Mononuclear cell (primary cell): ENCODE measurements at regions not wholly inside any gene's neighbourhood (a gene's known extent, or its start where the extent isn't known, plus 50 kb on each side); places are given as distances from the start of the nearest gene placed in this dataset.
"Not testable (repeated sequence)": the region's sequence is repeated elsewhere in the genome, so short reads cannot be mapped to it uniquely, and the experiment has no call there.

Experiments
- H3K27me3 ChIP-seq: 2 replicates; pipeline ENCODE4 v1.6.0; 2011; ENCODE audit warnings: low read length, control low read depth; ENCODE audit not compliant: insufficient read depth
- H3K4me1 ChIP-seq: 2 replicates; pipeline ENCODE4 v1.5.1; 2011; ENCODE audit warnings: mild to moderate bottlenecking, low read length, control low read depth; ENCODE audit not compliant: insufficient read depth
- H3K4me3 ChIP-seq: 2 replicates; pipeline ENCODE4 v1.5.1; 2011; ENCODE audit warnings: mild to moderate bottlenecking, low read length, moderate library complexity
- H3K9me3 ChIP-seq: 2 replicates; pipeline ENCODE4 v1.5.1; 2011; ENCODE audit warnings: low read depth, mild to moderate bottlenecking, control low read depth, low read length

DNA sequence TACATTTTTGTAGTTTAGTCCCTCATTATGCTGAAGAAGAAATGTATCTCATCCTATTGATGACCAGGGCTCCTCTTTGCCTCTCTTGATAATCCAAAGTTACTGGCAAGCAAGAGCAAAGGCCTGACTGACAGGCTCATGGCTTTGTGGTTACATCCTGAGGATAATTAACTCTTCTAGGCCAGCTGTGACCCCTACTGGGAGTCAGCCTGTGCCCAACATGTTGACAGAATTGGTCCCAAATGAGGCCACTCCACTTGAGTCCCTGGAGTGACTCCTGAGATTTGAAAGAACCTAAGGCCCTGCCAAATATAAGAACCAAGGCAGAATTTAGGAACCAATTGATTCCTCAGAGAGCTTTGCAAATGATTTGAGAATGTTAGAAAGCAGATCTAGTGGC lies 973.8 kb upstream of the CELF4 start:
- Histone ChIP-seq H3K9me3 (peaks cover under 1% of the 10 kb centered on the region), H3K27me3 (no peaks in the 10 kb centered on the region), H3K4me3 (no peak overlapping the region), H3K4me1 (no peaks in the 10 kb centered on the region)

DNA sequence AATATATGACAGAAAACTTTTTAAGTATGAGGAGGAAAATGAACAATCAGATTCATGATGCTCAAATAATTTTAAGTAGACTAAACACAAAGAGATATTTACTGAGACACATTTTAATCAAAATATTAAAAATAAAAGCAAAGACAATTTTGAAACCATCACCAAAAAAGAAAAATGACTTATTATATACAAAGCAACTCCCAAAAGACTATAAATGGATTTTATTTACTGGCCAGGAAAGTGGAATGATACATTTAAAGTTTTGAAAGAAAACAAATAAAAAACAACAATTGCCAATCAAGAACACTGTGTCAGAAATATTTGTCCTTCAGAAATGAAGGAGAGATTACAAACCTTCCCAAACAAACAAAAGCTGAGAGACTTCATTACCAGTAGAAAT lies 968.5 kb upstream of the CELF4 start:
- Histone ChIP-seq H3K4me1 (no peaks in the 10 kb centered on the region), H3K9me3 (peaks cover 9% of the 10 kb centered on the region), H3K27me3 (no peaks in the 10 kb centered on the region), H3K4me3 (no peak overlapping the region)

DNA sequence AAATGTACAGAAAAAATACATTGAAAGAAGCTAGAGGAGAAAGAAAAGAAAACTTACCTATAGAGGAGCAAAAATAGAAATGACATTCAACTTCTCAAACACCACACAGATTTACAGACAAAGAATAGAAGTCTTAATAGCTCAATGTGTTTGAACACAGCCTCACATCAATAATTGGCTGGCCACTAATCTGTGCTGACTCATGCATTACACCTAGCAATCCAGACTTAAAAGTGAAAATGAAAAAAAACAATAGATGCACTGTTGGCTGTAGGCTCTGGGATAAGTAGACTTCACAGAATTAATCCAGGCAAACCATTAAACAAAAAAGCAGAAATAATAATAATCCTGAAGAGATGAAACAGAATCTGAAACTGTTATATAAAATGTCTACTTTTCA lies 961.3 kb upstream of the CELF4 start:
- no peak overlapping the region for H3K4me3 ChIP-seq
- no peaks in the 10 kb centered on the region for H3K9me3 ChIP-seq
- no peaks in the 10 kb centered on the region for H3K27me3 ChIP-seq
- no peaks in the 10 kb centered on the region for H3K4me1 ChIP-seq

DNA sequence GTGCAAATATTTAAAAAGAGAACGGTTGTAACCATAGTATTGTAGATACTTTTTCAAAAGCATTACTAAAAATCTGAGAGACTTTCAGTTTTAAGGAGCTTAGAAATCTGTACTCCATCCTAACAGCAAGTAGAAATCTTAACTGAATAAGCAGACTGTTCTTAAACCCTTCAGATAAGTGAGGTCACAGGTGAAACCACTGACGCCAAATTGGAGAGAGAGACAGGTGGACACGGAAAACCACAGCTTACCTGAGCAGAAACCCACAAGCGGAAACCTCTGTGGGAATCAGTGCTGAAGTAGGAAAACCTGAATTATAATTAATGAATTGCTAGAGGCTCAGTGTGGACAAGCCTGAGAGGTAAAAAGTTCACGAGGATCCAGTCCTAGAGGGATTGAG lies 959.4 kb upstream of the CELF4 start:
- no peaks in the 10 kb centered on the region for H3K27me3 ChIP-seq
- H3K4me1 ChIP-seq, result no peaks in the 10 kb centered on the region
- no peaks in the 10 kb centered on the region for H3K9me3 ChIP-seq
- H3K4me3 ChIP-seq, result no peak overlapping the region

- no peaks in the 10 kb centered on the region for H3K9me3 ChIP-seq
- no peaks in the 10 kb centered on the region for H3K27me3 ChIP-seq
- no peak overlapping the region for H3K4me3 ChIP-seq
- H3K4me1 ChIP-seq, result no peaks in the 10 kb centered on the region
Measured at GRCh38 chr18:38520786-38521185, 955.2 kb upstream of the CELF4 start.

DNA sequence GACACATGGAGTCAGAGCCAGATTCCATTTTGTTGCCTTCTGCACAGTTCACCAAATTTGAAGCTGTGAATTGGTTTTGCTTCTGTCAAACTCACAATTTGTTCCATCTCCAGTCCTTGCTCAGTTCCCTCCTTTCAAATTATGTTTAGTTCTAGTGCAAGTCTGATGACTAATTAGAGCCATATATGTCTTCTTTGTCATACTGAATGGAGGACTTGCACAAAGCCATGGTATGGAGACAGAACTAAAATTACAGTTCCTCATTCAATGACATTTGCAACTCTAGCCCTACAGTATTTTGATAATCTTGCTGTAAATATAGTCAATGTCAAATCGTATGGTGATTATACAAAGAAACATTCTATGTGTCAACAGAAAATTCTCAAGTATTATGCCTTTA lies 936.9 kb upstream of the CELF4 start:
- no peaks in the 10 kb centered on the region for H3K4me1 ChIP-seq
- H3K9me3 ChIP-seq, result no peaks in the 10 kb centered on the region
- H3K4me3 ChIP-seq, result no peak overlapping the region
- no peaks in the 10 kb centered on the region for H3K27me3 ChIP-seq

DNA sequence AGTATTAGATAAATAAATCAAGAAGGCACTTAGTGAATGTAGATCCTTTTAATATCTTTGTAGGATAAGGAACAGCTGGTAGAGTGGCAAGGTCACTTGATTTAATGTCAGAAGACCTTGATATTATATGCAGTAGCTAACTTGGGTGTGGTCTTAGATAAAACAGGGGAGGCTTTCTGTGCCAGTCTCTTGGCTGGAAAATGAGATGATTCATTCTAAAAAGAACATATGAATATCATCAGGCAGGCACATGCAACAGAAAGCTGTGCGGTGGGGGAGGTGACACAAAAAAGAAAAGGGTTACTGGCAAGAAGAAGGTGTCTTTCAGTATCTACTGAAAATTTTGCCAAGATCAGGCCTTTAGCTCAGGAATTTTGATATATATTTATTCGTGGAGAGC lies 931.7 kb upstream of the CELF4 start:
- H3K27me3 ChIP-seq, result no peaks in the 10 kb centered on the region
- H3K9me3 ChIP-seq, result no peaks in the 10 kb centered on the region
- no peak overlapping the region for H3K4me3 ChIP-seq
- no peaks in the 10 kb centered on the region for H3K4me1 ChIP-seq

DNA sequence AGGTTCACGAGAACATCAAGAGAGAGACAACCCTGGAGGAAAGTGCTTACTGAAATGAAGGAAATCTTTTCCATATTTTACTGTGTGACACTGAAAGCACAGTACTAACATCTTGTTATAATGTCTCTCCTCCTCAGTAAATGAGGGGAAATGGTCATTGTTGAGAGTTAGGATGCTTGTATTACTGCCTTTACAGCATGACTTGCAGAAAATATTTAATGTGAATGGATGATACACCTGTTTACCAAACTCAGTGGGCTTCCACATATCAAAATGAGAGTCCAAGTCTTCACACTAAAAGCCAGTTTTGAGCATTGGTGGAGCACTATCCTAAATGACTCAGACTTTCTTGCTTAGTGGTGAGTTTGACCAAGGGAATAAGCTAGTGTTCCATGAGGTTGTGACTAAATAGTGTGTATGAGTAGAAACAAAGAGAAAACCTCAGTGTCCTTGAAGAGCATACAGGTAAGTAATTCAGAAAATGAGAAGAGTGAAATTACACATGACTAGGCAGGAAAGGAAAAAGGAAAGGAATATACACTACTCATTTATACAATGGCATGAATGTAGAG lies 930.7 kb upstream of the CELF4 start:
- H3K9me3 ChIP-seq, result no peaks in the 10 kb centered on the region
- H3K4me1 ChIP-seq, result no peaks in the 10 kb centered on the region
- no peak overlapping the region for H3K4me3 ChIP-seq
- H3K27me3 ChIP-seq, result no peaks in the 10 kb centered on the region

GRCh38 chr18:38494065-38494464 lies 928.5 kb upstream of the CELF4 start:
- no peaks in the 10 kb centered on the region for H3K9me3 ChIP-seq
- no peak overlapping the region for H3K4me3 ChIP-seq
- no peaks in the 10 kb centered on the region for H3K27me3 ChIP-seq

GRCh38 chr18:38491195-38491594 lies 925.6 kb upstream of the CELF4 start:
- H3K27me3 ChIP-seq, result no peaks in the 10 kb centered on the region
- no peak overlapping the region for H3K4me3 ChIP-seq
- no peaks in the 10 kb centered on the region for H3K4me1 ChIP-seq
- no peaks in the 10 kb centered on the region for H3K9me3 ChIP-seq

More at GRCh38 chr18:38494065-38494464, 928.5 kb upstream of the CELF4 start:
- H3K4me1 ChIP-seq, result no peaks in the 10 kb centered on the region

DNA sequence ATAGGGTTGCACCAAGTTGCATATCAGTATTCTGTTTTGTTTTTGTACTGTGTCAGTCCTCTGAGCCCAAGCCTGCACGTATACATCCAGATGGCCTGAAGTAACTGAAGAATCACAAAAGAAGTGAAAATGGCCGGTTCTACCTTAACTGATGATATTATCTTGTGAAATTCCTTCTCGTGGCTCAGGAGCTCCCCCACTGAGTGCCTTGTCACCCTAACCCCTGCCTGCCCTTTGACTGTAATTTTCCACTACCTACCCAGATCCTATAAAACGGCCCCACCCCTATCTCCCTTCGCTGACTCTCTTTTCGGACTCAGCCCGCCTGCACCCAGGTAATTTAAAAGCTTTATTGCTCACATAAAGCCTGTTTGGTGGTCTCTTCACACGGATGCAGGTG lies 924.1 kb upstream of the CELF4 start:
- not testable (repeated sequence) for H3K4me1 ChIP-seq, H3K27me3 ChIP-seq, H3K9me3 ChIP-seq, H3K4me3 ChIP-seq

- no peaks in the 10 kb centered on the region for H3K4me1 ChIP-seq
- no peaks in the 10 kb centered on the region for H3K27me3 ChIP-seq
- H3K4me3 ChIP-seq, result no peak overlapping the region
- no peaks in the 10 kb centered on the region for H3K9me3 ChIP-seq
Measured at GRCh38 chr18:38487521-38487920, 921.9 kb upstream of the CELF4 start.

GRCh38 chr18:38483326-38483725 lies 917.7 kb upstream of the CELF4 start:
- no peaks in the 10 kb centered on the region for H3K4me1 ChIP-seq
- no peaks in the 10 kb centered on the region for H3K9me3 ChIP-seq
- no peaks in the 10 kb centered on the region for H3K27me3 ChIP-seq
- no peak overlapping the region for H3K4me3 ChIP-seq

DNA sequence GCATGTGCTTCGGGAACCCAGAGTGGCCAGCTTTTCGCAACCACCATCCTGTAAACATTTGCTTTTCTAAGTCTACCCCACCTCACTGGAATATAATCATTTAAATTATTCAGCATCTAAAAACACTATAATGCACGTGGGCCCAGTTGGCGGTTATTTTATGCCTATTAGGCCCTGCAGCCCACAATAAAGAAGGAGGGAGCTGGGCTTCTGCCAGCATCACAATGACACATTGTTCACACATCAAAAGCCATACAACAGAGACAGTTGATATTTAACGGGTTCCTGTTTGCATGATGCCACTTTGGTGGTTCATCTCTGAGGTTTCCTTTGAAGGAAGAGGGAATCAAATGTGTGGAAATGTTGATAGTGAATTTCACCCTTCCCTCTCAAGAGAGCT lies 916.0 kb upstream of the CELF4 start:
- Histone ChIP-seq H3K4me1 (no peaks in the 10 kb centered on the region), H3K27me3 (no peaks in the 10 kb centered on the region), H3K4me3 (no peak overlapping the region), H3K9me3 (no peaks in the 10 kb centered on the region)

DNA sequence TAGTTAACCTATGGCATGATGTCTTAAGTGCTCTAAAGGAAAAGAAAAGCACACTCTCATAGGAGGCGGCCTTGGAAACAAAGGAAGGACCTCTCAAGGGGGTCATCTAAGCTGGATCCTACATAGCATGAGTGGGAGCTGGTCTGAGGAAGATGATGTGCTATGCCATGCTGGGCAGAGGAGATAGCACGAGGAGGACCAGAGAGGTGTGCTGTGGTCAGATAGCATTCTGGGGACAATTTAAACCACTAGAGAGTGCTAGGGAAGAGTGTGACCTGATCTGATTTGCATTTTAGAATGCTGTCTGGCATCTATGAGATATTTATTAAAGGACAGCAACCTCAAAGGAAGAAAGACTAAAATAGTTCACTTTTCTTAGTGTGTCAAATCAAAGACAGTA lies 910.1 kb upstream of the CELF4 start:
- Histone ChIP-seq H3K4me1 (no peaks in the 10 kb centered on the region), H3K4me3 (no peak overlapping the region), H3K9me3 (peaks cover 10% of the 10 kb centered on the region), H3K27me3 (no peaks in the 10 kb centered on the region)

GRCh38 chr18:38473535-38473934 lies 907.9 kb upstream of the CELF4 start:
- H3K4me3 ChIP-seq, result no peak overlapping the region
- H3K27me3 ChIP-seq, result no peaks in the 10 kb centered on the region
- no peaks in the 10 kb centered on the region for H3K4me1 ChIP-seq
- H3K9me3 ChIP-seq, result peaks cover 10% of the 10 kb centered on the region

DNA sequence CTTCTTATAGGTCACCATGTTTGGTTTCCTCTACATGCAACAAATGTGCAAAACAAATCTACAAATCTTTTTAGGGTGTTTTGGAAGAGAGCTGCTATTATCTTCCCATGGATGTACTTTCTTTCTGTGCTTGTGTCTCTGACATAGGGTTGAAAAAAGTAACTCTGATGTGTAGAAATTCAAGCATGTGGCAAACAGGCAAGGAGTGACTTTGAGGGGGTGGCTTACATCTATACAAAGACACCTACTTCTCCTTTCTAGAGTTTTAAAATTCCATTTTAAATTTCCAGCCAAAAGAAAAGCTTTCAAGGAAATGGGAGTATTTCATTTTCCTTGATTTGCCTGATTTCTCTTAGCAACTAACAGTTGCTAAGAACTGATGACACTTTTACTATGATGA lies 904.8 kb upstream of the CELF4 start:
- Histone ChIP-seq H3K4me1 (no peaks in the 10 kb centered on the region), H3K27me3 (no peaks in the 10 kb centered on the region), H3K9me3 (peaks cover 10% of the 10 kb centered on the region), H3K4me3 (no peak overlapping the region)
